A673 (cell line): ENCODE measurements at regions not wholly inside any gene's neighbourhood (a gene's known extent, or its start where the extent isn't known, plus 50 kb on each side); places are given as distances from the start of the nearest gene placed in this dataset.

Experiments
- CTCF ChIP-seq: fragments of 300-800, 200-600 bp; sonication (generic); conservative IDR thresholded peaks from 2 replicates; pipeline ENCODE4 v1.5.1; 2017; ENCODE audit warnings: low read depth, mild to moderate bottlenecking, antibody characterized with exemption, low read length, moderate library complexity, mixed read lengths
- EZH2 ChIP-seq: fragments of 200-600 bp; sonication (generic); IDR thresholded peaks from 2 replicates; pipeline ENCODE4 v1.6.1; 2017; ENCODE audit warnings: borderline replicate concordance, low read depth, mild to moderate bottlenecking, mixed read lengths, antibody characterized with exemption, low read length; ENCODE audit not compliant: poor library complexity, severe bottlenecking

DNA sequence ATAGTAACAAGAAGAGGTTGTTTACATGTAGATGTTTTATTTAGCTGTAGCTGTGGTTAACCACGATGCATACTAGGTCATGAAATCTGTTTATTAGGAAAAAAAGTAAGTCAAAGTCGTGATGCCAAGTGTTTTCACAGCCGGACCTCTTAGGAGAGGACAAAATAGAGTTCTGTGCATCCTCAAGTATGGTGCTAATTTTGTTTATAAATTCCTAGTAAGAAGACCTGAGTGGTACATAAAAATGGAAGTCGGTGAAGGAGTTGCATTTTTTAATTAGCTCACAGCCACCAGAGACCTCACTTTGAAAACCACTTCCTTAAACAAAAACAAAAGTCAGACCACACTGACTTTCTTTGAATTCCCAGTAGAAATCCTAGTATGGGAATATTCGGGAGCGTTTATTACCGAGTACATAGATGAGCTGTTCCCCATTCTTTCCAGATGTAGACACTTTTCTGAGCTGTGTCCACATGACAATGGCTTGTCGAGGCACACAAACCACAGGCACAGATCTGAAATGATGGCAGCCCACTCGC, 143.6 kb upstream of the UBE2E1 start:
- no peak for TF ChIP-seq CTCF
- no peak for TF ChIP-seq EZH2
